Stimulated activated CD4-positive, alpha-beta T cell treated with anti-CD3 and anti-CD28 coated beads, Interleukin-12 subunit alpha, Interleukin-12 subunit beta, amount 100 ng/mL, for 4 hours (primary cell): ENCODE measurements at regions not wholly inside any gene's neighbourhood (a gene's known extent, or its start where the extent isn't known, plus 50 kb on each side); places are given as distances from the start of the nearest gene placed in this dataset.

Experiments
- DNase-seq: peaks from one replicate; pipeline ENCODE4 v3.0.0-alpha.2; 2020

GRCh38 chr2:195029804-195030654, 627.0 kb upstream of the SLC39A10 start:
- no peak for DNase-seq

GRCh38 chr2:195027947-195028346, 629.1 kb upstream of the SLC39A10 start:
- DNase-seq = no peak

GRCh38 chr2:195026261-195026660, 630.8 kb upstream of the SLC39A10 start:
- DNase-seq = no peak

- no peak for DNase-seq
These were observed 634.6 kb upstream of the SLC39A10 start for GRCh38 chr2:195022508-195022830.

GRCh38 chr2:195021711-195022507, 635.1 kb upstream of the SLC39A10 start:
- no peak for DNase-seq

GRCh38 chr2:195018462-195018861, 638.6 kb upstream of the SLC39A10 start:
- DNase-seq = no peak

GRCh38 chr2:195017890-195018289, 639.1 kb upstream of the SLC39A10 start:
- DNase-seq = no peak

- DNase-seq = no peak
These were observed 640.2 kb upstream of the SLC39A10 start for GRCh38 chr2:195016841-195017240.

GRCh38 chr2:195009202-195009601, 647.8 kb upstream of the SLC39A10 start:
- no peak for DNase-seq

GRCh38 chr2:195006856-195007255, 650.2 kb upstream of the SLC39A10 start:
- no peak for DNase-seq

GRCh38 chr2:195003881-195004471, 653.0 kb upstream of the SLC39A10 start:
- DNase-seq = no peak

- DNase-seq = no peak
These were observed 655.1 kb upstream of the SLC39A10 start for GRCh38 chr2:195001924-195002323.

GRCh38 chr2:194999771-195000170, 657.3 kb upstream of the SLC39A10 start:
- DNase-seq = no peak

- no peak for DNase-seq
These were observed 664.4 kb upstream of the SLC39A10 start for GRCh38 chr2:194992648-194993047.

- DNase-seq = no peak
These were observed 671.8 kb upstream of the SLC39A10 start for GRCh38 chr2:194985258-194985657.

GRCh38 chr2:194962254-194962653, 694.8 kb upstream of the SLC39A10 start:
- DNase-seq = no peak

GRCh38 chr2:194954218-194954617, 702.8 kb upstream of the SLC39A10 start:
- DNase-seq = no peak

- DNase-seq = no peak
These were observed 710.2 kb upstream of the SLC39A10 start for GRCh38 chr2:194946826-194947225.

- no peak for DNase-seq
These were observed 719.0 kb upstream of the SLC39A10 start for GRCh38 chr2:194938066-194938465.

GRCh38 chr2:194927489-194927888, 729.5 kb upstream of the SLC39A10 start:
- no peak for DNase-seq

GRCh38 chr2:194926873-194927272, 730.2 kb upstream of the SLC39A10 start:
- DNase-seq = no peak

- no peak for DNase-seq
These were observed 731.3 kb upstream of the SLC39A10 start for GRCh38 chr2:194925742-194926141.

- no peak for DNase-seq
These were observed 739.5 kb upstream of the SLC39A10 start for GRCh38 chr2:194917519-194917918.

- DNase-seq = no peak
These were observed 741.5 kb upstream of the SLC39A10 start for GRCh38 chr2:194915485-194915884.
